COLO668 (cell line): ENCODE measurements at regions not wholly inside any gene's neighbourhood (a gene's known extent, or its start where the extent isn't known, plus 50 kb on each side); places are given as distances from the start of the nearest gene placed in this dataset.
"Not testable (repeated sequence)": the region's sequence is repeated elsewhere in the genome, so short reads cannot be mapped to it uniquely, and the experiment has no call there.

ENCODE experiments used
- DNase-seq: peaks from one replicate; lab custom pipeline; 2025; ENCODE audit not compliant: unreplicated experiment; lab: John Stamatoyannopoulos, UW

- no peak for DNase-seq
Measured at GRCh38 chr14:49946320-49947141, 53.6 kb downstream of the ARF6 start.

DNA sequence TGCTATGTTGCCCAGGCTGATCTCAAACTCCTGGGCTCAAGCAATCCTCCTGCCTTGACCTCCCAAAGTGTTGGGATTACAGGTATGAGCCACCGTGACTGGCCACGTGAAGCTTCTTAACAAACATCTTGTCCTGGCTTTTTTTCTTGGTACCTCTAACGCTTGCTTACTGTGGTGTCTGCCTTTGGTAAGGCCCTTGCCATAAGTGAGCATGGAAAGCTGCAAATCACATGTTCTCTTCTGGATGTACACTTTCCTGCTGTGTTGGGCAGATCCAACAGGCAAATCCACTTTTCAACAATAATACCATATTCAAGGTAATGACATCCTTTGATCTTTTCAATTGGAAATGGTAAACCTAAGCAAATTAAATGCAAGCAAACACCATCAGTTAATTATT is 54.6 kb downstream of the ARF6 start:
- no peak for DNase-seq

DNA sequence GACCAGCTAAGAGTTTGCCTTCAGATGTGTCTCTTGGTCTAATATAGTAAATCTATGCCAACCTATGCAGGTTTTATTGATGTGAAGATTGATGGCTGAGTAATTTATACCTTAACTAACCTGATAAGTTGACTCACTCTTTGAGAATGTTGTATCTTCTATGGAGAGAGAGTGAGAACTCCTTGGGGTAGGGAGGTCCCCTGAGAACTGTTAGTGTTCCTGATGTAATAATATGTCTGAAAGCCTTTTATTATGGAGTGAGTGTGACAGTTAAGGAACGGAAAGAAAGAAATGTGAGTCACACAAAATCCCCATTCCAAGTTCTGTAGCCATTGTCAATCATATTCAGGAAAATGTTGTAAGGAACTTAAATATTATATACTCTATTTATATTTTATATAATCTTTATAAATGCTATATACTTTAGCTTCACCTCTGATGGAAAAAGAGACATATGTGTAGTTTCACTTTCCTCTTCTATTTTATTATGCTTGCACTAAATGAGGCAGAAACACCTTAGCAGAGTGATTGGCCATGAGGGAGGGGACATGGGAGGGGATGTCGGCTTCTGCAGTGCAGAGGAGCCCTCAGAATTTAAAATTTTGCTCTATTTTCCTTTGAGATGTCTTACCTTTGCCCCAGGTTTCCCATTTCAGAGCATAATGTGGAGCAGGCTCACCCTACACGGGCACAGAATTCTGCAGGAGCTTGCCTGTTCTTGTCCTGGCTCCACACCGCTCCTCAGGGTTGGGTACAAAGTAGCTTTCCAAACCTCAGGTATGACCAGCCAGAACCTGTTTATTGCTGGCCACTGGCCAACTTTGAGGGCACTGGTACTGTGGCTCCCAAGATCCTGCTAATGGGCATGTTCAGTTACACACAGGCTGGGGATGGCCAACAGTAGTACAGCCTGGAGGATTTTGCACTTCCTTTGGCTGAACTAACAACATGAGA is 57.7 kb downstream of the ARF6 start:
- DNase-seq = peak; percentile 88

DNA sequence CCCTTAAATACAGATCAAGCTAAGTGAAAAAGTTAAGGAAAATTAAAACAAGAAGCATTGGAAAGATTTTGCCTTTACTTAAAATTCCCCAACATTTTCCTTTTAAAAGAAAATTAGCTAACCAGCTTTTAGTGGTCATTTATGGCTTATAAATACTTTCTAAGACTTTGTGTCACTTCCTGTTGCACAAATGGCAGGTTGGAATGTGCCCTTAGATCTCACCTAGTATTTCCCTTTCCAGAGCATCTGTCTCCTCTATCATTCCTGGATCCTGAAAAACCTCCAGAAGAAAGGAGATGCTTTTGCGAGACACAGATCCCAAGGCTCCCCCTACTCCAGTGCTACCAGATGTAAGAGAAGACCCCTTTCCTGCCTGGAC is 58.3 kb downstream of the ARF6 start:
- no peak for DNase-seq

DNA sequence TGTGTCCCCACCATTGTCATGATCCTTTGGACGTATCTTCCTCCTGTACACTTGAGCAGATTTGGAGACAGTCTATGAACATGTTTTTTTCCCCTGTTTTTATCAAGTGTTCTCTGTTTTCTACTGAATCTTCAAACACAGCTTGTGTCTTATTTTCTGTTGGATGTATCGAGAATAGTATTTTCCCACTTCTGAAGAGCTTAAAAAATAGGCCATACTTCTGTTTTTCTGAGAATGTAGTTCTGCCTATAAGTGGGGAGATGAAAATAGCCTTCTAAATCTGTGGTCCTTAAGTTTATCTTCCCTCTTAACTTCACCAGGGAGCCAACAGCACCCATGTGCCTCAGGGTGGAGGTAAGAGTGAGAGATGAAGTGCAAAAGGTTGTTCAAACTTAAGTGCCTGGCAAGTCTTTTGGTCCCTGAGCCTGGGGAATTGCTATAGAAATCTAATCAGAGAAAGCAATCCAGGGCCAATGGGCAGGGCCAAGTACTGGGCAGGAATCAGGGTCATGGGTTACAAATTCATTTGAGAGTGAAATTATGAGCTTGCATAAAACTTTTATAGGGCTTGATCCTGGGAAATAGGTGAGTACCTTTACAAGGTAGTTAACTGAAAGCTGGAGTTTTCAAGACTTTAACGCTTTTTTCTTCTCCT is 58.9 kb downstream of the ARF6 start:
- DNase-seq = no peak

DNA sequence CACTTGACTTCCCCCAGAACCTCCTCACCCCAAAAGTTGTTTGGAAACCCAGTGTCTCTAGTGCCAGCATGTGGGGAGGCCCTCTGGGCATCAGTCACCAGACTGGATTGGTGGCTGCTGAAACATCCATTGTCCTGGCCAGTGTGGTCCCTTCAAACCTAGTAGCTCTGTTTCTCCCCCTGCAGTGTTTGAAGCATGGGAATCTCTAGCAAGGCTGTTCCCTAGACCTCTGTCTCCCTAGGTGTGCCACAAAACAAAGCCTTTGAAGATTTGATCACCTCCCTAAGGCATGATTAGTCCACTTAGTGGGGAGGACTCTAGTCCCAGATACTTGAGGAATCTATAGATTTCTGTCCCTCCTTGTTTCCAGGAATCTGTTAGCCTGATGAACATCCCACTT is 60.3 kb downstream of the ARF6 start:
- DNase-seq = no peak

- no peak for DNase-seq
Measured at GRCh38 chr14:49954171-49954631, 61.3 kb downstream of the ARF6 start.

DNA sequence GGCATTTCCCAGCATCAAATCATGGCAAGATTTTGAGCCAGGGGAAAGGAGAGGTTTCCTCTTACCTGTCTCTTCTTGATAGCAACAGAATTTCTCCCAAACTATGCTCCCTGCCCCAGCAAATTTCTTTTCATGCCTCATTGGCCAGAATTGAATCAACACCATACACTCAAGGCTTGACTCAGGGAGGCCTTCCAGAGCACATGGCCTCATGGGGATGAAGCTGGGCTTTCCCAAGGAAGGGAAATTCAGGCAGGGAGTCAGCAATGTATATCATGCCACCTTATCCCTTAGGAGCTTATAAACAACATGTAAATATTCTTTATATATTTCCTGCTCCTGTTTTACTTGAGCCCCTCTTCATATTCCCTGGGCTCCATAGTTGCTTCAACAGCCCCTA is 62.1 kb downstream of the ARF6 start:
- no peak for DNase-seq

DNA sequence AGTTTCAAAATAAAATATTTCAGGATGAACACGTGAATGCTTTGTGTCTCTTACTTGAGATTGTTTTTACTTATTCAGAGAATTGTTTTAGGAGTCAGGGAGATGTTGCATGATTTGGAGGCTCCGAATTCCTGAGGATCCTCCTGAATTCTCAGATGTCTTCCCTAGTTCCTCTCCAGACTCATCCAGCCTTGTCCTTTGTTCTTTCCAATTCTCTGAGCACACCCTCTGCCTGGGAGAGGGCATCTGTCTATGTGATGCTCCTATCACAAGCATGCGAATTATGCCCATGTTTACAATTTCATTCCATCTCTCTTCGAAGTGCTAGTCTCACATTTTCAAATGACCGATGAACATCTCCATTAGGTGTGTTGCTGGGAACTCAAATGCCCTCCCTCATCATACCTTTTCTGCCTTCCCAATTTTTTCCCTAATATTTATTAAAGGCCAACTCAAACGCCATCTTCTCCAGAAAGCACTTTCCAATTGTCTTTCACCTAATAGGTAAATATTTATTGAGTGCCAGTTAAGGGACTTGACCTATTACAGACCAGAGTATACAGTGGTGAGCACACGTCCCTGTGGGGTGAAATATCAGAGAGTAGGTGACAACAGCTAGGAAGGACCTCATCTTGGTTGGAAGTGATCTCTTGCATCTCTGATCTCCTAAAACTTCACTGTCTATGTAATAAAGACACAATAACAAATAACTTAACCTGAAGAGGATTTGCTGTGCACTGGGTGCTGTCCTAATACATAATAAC is 64.4 kb downstream of the ARF6 start:
- DNase-seq = no peak

GRCh38 chr14:49959822-49960408 is 67.0 kb downstream of the ARF6 start:
- DNase-seq = peak; percentile 91

GRCh38 chr14:49960453-49960852 is 67.6 kb downstream of the ARF6 start:
- no peak for DNase-seq

DNA sequence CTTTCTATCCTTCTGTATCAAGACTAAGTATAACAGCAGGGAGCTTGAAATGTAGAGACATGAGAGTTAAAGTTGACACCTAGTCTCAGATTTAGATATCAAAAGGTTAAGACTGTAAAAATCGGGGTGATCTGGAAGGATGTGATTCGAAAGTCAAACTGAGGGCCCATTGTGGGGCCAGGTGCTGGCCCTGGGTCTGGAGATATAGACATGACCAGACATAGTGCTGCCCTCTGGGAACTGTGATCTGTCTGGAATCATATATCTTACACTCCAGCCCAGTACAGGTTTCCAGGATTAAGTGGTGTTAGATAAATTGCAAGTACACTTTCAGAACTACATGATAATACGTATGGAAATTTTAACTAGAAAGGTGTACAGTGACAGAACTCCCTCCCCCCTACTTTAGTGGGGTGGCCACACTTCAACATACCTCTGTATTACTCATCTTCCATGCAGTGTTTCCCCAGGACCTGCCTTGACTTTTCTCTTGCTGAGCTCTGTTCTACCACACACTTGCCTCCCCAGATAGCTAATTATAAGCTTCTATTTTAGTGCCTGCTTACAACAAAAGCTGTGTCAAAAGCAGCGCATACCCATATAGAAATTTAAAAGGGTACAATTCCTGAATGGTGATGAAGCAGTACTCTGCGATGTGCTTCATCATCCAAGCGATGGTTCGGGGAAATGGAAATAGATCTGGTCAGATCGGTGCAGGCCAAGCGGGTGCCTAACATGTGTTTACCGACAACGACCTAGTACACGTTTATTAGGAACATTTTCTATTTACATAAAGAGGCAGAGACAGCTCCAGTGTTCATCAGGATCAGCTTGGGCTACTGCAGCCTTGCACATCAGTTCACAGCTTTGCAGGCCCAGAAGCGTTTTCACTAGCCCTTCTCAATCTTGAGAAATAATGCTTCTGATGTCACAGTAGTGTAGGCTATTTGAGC is 68.7 kb downstream of the ARF6 start:
- DNase-seq = no peak

DNA sequence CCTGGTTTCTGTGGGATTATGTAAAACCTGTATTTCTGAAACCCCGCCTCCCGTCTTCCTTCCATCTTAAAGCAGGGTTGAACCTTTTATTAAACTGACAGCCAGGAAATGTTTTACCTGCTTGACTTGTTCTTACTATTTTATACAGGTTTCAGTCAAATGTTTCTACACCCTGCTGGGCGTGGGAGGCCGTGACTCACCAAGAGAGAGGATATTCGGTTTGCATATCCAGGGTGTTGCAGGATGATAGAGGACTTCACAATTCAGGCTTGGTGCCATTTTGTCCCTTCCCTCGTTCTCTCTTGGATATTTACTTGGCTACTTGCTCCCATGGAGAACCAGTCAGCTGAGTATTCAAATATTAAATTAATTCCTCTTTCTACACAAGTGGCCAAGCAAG is 69.7 kb downstream of the ARF6 start:
- no peak for DNase-seq

GRCh38 chr14:49965068-49965651 is 72.3 kb downstream of the ARF6 start:
- DNase-seq = not testable (repeated sequence)

DNA sequence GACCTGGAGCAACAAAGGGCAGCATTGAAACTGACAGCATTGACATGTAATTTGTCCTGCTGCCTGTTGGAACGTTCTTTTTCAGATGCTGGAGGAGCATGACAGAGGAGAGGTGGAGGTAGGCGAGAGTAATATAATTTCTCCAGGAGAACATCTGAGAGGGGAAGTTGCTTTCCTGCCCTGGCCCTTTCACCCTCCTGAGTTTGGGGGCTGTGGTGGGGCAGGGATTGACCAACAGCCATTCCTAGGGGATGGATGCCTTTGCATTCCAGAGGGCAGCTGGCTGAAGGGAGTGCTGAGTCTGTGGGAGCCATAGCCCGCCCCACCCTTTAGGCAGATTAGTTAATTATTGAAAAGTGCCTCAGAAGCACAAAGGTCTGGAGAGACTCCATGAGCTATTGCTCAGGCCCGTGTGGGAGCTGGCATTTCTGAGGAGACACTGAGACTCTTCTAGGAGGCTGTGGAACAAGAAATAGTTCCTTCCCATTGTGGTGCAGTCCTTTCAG is 73.5 kb downstream of the ARF6 start:
- peak; percentile 58 for DNase-seq

DNA sequence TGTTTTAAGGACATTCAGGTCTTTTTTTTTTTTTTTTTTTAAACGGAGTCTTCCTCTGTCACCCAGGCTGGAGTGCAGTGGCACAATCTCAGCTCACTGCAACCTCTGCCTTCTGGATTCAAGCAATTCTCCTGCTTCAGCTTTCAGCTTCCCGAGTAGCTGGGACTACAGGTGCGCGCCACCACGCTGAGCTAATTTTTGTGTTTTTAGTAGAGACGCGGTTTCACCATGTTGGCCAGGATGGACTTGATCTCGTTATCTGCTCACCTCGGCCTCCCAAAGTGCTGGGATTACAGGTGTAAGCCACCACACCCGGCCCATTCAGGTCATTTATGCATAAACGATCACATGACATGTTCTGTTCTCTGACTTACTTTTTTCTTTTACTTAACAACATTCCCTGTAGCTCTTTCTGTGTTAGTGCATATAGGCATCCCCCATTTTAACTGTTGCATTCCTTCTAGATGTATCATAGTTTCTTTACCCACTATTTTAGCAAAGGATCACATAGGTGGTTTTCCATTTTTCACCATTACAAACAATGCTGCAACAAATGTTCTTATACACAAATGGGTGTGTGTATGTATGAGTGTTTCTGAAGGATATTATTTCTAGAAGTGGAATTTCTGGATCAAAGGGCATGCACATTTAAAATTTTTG is 74.2 kb downstream of the ARF6 start:
- no peak for DNase-seq

- no peak for DNase-seq
Measured at GRCh38 chr14:49969961-49970360, 77.1 kb downstream of the ARF6 start.

DNA sequence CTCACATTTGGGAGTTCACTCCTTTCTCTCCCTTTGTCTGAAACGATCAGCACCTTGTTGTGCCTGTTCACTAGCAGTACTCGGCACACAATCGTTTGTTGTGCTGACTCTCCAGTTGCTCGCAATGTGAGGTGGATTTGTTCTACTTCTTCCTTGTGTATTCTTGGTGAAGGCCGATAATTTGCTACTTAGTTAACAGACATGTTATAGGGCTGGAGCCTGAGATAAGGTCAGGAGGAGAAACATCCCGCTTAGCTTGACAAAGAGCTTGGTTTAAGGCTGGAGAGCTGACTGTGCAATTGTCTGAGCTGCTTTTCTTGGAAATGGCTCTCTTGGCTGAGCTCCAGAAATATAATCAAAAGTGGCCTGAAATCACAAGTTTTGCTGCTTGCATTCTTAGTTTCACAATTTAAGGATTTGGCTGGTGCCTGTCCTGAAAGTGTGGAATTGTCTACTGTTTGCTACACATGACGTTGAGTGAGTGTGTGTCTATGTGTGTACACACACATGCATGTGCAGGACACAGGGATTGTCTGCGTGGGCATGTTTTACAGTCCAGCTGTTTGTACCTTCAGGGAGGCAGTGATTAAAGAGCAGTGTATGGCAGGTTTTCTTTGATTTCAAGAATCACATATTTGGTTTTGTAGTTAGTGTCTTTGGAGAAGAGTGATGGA is 77.7 kb downstream of the ARF6 start:
- DNase-seq = no peak
